Cardiac muscle cell (in vitro differentiated cells and primary cell): ENCODE measurements at regions not wholly inside any gene's neighbourhood (a gene's known extent, or its start where the extent isn't known, plus 50 kb on each side); places are given as distances from the start of the nearest gene placed in this dataset.

ENCODE experiments used
- DNase-seq, 2 donors: peaks; one replicate each; pipeline versions ENCODE4 v3.0.0 to v3.0.0-alpha.2; 2010 to 2017; ENCODE audit warnings: low read depth in 1 of 2, low spot score in 1 of 2
- H3K27ac ChIP-seq: fragments of 200-600 bp; sonication (generic); 2 replicates; pipeline ENCODE4 v1.5.1; 2016
- H3K27me3 ChIP-seq: fragments of 200-600 bp; sonication (generic); 2 replicates; pipeline ENCODE4 v1.6.0; 2016; ENCODE audit warnings: control low read depth
- H3K36me3 ChIP-seq: fragments of 200-600 bp; sonication (generic); 2 replicates; pipeline ENCODE4 v1.5.1; 2016; ENCODE audit warnings: control low read depth
- H3K4me1 ChIP-seq: fragments of 200-600 bp; sonication (generic); 2 replicates; pipeline ENCODE4 v1.8.1; 2017; ENCODE audit warnings: low read depth, mild to moderate bottlenecking, mixed run types
- H3K4me3 ChIP-seq: fragments of 200-600 bp; sonication (generic); 2 replicates; pipeline ENCODE4 v1.5.1; 2016; ENCODE audit warnings: mild to moderate bottlenecking
- H3K9me3 ChIP-seq: fragments of 200-600 bp; sonication (generic); 2 replicates; pipeline ENCODE4 v1.5.1; 2017; ENCODE audit warnings: low read depth, mild to moderate bottlenecking, control low read depth
- CTCF ChIP-seq: IDR thresholded peaks from 2 replicates; pipeline ENCODE4 v1.5.1; 2012; ENCODE audit warnings: low read depth, mild to moderate bottlenecking, low read length

- H3K27me3 ChIP-seq, result no peaks in the 10 kb centered on the region
- no peak overlapping the region for H3K4me3 ChIP-seq
- no peaks in the 10 kb centered on the region for H3K4me1 ChIP-seq
- TF ChIP-seq CTCF, result no peak
- H3K9me3 ChIP-seq, result no peaks in the 10 kb centered on the region
- no peak overlapping the region for H3K27ac ChIP-seq
- no peak for DNase-seq
- H3K36me3 ChIP-seq, result no peaks in the 10 kb centered on the region
Observed at GRCh38 chr7:156558198-156558597, 82.4 kb upstream of the RNF32 start.

DNA sequence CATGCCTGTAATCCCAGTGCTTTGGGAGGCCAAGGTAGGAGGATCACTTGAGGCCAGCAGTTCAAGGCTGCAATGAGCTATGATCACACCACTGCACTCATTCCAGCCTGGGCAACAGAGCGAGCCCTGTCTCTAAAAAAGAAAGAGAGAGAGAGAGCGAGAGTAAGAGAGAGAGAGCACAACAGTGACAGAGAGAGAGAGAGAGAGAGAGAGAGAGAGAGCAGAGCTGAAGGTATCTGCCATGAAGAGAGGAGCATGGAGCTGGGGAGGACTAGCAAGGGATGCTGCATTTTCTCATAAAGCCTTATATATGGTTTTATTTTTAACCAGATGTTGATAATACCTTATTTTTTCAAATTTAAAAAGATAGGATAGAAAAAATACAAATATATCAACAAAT lies 84.5 kb upstream of the RNF32 start:
- no peak for DNase-seq
- H3K27ac ChIP-seq, result no peak overlapping the region
- no peaks in the 10 kb centered on the region for H3K9me3 ChIP-seq
- no peak overlapping the region for H3K4me3 ChIP-seq
- no peaks in the 10 kb centered on the region for H3K27me3 ChIP-seq
- H3K4me1 ChIP-seq, result no peaks in the 10 kb centered on the region
- H3K36me3 ChIP-seq, result no peaks in the 10 kb centered on the region
- no peak for TF ChIP-seq CTCF

DNA sequence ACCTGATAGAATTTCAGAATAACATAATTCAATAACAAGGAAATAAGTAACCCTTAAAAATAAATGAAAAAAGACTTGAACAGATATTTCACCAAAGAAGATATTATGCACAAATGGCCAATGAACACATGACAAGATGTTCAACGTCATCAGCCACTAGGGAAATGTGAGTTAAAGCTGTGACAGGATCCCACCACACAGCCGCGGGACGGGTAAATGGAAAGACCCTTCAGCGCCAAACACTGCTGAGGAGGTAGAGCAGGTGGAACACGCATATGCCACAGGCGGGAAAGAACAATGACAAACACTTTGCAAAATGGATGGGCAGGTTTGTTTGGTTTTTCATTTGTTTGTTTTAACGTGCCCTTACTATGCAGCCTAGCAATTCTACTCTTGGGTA lies 86.1 kb upstream of the RNF32 start:
- Histone ChIP-seq H3K36me3 (no peaks in the 10 kb centered on the region), H3K27ac (no peak overlapping the region)

GRCh38 chr7:156549636-156550035 lies 90.9 kb upstream of the RNF32 start:
- Histone ChIP-seq H3K4me3 (no peak overlapping the region), H3K27ac (no peak overlapping the region), H3K36me3 (no peaks in the 10 kb centered on the region), H3K9me3 (no peaks in the 10 kb centered on the region), H3K4me1 (no peaks in the 10 kb centered on the region), H3K27me3 (no peaks in the 10 kb centered on the region)
- TF ChIP-seq CTCF, result no peak
- no peak for DNase-seq

More for the DNA sequence above, 86.1 kb upstream of the RNF32 start:
- Histone ChIP-seq H3K27me3 (no peaks in the 10 kb centered on the region), H3K4me1 (no peaks in the 10 kb centered on the region), H3K4me3 (no peak overlapping the region), H3K9me3 (no peaks in the 10 kb centered on the region)
- no peak for DNase-seq
- no peak for TF ChIP-seq CTCF

DNA sequence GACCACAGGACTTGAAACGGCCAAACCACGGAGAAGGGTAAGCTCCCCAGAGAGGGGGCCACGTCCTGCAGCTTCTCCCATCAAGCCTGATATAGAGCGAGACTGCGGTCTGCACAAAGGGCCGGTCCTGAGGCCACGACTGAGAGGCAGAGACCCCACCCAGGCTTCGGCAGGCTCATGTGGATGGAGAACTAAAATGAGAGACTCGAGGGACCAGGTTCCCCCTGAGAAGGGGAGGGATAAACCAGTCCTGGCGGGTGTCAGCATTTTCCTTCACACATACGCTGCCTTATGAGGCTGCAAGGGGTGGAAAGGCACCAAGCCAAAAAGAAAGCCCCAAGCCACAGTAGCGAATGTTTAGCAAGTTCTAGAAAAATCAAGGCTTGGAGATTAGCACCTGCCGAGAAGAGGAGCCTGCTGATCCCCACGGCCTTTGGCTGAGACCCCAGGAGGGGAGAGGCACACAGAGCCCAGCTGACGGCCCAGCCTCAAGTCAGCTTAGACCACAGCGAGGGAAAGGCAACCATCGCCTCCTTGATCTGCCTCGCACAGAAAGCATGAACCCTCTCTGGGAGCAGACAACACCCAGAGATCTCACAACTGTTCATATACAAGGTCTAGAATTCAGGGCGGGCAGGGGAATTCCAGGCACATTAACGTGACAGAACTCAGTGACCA lies 92.6 kb upstream of the RNF32 start:
- H3K9me3 ChIP-seq, result no peaks in the 10 kb centered on the region
- no peak for TF ChIP-seq CTCF
- no peaks in the 10 kb centered on the region for H3K36me3 ChIP-seq
- H3K27me3 ChIP-seq, result no peaks in the 10 kb centered on the region
- H3K4me1 ChIP-seq, result no peaks in the 10 kb centered on the region
- no peak overlapping the region for H3K27ac ChIP-seq
- no peak overlapping the region for H3K4me3 ChIP-seq
- no peak for DNase-seq
